GM21825 (cell line): ENCODE measurements at regions not wholly inside any gene's neighbourhood (a gene's known extent, or its start where the extent isn't known, plus 50 kb on each side); places are given as distances from the start of the nearest gene placed in this dataset.
A peak's percentile ranks its signal among the peaks of the same experiment; 100 is the strongest.

Experiments
- ATAC-seq: cut with Tn5 transposase; IDR thresholded peaks from one replicate; pipeline ENCODE4 v1.9.1; 2021; ENCODE audit warnings: mild to moderate bottlenecking, moderate library complexity; ENCODE audit not compliant: unreplicated experiment

DNA sequence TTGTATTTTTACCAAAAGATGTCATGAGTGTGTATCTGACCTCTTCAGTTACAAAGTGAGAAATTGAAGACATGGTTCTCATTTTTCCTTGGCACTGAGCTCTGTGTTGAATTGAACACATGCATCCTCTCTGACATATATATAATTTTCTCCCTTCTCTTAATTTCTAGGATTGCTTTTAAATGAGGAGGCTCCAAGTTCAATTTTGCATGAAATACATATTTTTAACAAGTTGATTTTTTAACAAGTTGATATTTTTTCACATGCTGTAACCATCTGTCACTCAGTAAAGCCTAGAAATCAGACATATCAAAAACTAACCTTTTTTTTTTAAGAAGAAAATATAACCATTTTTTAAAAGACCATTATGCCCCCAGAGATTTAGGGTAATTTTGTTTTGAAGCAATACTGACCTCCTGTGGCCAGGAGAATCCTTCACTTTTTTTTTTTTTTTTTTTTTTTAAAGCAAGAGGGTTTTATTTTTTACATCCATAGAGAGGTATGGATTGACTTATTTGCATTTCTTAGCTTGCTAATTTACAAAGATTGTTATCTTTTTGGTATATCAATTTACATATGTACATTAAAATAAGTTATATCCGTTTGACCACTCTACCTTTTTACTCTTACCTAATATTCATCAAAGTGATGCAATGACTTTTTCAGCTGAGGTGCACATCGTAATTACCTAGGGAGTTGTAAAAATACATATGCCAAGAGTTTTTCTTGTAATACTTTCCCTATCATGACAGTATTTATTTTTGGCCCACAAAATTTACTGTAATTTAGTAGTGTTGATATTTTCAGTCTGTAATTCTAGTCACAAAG lies 161.8 kb downstream of the SOCS6 start:
- ATAC-seq: no peak

GRCh38 chr18:70448588-70448987 lies 159.7 kb downstream of the SOCS6 start:
- ATAC-seq: no peak

DNA sequence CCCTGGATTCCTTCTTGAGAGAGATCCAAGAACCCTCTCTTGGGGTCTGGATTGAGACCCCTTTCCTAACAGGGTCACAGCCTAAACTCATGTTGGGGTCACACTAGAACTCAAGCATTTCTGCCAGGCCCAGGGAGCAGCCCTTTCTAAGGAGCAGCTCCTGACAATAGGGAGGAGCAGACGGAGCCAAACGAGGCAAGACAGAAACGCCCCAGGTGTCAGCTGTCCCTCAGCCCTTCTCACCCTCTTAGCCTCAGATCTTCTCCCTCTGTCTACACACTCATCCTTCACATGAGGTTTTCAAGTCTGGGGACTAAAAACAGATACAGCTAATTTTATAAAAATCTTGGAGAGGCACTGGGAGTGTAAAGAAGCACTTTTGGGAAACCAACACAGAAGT lies 157.2 kb downstream of the SOCS6 start:
- ATAC-seq: no peak

GRCh38 chr18:70442933-70443332 lies 154.1 kb downstream of the SOCS6 start:
- no peak for ATAC-seq

DNA sequence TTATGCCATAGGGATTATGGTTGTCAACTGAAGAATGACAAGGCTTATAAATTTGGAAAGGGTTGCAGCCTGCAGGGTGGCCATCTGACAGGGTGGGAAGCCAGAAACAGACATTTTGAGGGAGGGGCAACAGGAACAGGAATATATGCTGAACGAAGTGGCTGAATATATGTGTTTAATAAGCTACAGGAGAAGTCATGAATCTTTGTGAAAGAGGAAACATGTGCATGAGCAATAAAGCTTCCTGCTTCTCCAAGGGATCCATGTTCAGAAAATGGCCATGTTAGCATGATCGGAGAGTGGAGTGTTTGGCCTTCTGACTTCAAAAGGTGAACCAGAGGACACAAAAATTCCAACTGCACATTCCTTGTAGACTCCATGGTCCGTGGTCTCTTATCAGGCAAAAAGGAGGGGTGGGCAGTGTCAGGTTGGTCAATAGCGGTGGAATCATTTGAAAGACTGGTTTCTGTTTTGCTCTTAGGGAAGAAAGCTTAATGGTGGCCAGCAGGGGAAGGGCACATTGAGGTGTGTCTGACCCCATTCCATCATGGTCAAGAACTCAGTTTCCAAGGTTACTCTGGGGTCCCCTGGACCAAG lies 144.1 kb downstream of the SOCS6 start:
- no peak for ATAC-seq

GRCh38 chr18:70431203-70431624 lies 142.4 kb downstream of the SOCS6 start:
- no peak for ATAC-seq

DNA sequence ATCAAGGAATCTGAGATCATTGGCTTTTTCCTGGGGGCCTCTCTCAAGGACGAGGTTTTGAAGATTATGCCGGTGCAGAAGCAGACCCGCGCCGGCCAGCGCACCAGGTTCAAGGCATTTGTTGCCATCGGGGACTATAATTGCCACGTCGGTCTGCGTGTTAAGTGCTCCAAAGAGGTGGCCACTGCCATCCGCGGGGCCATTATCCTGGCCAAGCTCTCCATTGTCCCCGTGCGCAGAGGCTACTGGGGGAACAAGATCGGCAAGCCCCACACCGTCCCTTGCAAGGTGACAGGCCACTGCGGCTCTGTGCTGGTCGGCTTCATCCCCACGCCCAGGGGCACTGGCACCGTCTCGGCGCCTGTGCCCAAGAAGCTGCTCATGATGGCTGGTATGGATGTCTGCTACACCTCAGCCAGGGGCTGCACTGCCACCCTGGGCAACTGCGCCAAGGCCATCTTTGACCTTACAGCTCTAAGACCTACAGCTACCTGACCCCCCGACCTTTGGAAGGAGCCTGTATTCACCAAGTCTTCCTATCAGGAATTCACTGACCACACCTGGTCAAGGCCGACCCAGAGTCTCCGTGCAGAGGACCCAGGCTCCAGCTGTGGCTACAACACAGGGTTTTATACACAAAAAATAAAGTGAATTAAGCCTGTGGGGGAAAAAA lies 141.8 kb downstream of the SOCS6 start:
- ATAC-seq: no peak

- no peak for ATAC-seq
Measured at GRCh38 chr18:70429847-70430500, 141.1 kb downstream of the SOCS6 start.

DNA sequence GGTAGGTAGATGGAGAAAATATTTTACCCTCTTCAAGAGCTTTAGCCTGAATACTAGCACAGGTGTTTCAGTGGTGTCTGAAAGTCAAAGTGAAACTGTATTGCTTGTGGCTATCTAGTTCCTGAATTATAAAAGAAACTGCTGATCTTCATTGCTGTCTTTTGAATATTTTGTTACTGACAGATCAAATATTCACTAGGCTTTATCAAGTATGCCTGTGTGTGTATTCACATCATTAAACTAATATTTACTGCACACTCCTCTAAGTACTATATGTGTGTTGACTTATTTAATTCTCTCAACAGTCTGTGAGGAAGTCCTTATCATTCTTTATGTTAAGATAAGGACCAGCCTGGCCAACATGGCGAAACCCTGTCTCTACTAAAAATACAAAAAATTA lies 139.6 kb downstream of the SOCS6 start:
- peak; percentile 99 for ATAC-seq

DNA sequence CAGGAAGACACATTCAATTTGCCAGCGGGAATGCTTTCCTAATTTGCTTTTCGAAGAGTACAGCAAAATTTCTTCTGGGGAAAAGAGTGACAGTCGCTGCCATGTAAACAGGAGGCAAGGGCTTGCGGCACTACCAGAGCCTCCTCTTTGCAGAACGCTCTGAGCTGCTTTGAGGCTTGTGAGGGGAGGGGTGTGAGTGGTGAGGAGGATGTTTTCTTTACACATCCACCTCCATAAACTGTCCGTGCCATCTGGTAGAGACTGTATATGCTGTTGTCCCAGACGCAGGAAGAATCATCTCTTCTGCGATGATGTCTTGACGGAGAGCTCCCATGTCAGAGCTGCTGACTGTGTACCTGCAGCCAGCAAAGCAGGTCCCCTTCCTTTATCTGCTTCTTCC lies 138.0 kb downstream of the SOCS6 start:
- no peak for ATAC-seq

DNA sequence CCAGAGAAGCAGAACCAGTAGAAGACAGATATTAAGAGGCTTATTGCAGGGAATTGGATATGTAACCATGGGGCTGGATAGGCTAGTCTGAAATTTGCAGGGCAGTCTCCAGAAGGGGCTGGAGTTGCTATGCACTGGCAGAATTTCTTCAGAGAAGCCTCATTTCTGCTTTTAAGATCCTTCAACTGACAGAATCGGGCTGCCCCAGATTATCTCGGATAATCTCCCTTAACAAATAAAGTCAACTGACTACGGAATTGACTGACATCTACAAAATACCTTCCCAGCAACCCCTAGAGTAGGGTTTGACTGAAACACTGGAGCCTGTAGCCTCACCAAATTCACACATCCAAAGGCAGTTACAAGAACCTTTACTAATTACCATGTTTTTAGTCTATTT lies 136.4 kb downstream of the SOCS6 start:
- no peak for ATAC-seq

GRCh38 chr18:70423988-70424387 lies 135.1 kb downstream of the SOCS6 start:
- no peak for ATAC-seq

DNA sequence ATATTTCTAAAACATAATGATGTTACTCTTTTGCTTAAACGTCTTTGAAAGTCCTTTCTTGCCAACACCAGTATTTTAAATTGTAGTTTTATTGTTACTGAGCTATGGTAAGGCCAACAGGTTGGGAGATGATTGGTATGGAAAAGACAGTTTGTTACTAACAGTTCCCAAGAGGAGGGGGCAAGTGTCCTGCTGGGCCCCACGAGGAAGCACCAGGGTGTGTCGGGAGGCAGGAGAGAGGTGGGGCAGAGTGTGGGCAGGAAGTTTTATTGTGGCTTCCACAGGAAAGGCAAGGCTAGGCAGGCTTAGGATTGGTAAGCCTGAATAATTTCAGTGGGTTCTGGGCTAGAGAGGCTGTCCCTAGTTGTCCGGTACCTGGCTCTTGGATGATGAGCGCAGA lies 134.3 kb downstream of the SOCS6 start:
- no peak for ATAC-seq

- no peak for ATAC-seq
Measured at GRCh38 chr18:70422391-70422965, 133.6 kb downstream of the SOCS6 start.

- no peak for ATAC-seq
Measured at GRCh38 chr18:70421471-70422390, 132.9 kb downstream of the SOCS6 start.

DNA sequence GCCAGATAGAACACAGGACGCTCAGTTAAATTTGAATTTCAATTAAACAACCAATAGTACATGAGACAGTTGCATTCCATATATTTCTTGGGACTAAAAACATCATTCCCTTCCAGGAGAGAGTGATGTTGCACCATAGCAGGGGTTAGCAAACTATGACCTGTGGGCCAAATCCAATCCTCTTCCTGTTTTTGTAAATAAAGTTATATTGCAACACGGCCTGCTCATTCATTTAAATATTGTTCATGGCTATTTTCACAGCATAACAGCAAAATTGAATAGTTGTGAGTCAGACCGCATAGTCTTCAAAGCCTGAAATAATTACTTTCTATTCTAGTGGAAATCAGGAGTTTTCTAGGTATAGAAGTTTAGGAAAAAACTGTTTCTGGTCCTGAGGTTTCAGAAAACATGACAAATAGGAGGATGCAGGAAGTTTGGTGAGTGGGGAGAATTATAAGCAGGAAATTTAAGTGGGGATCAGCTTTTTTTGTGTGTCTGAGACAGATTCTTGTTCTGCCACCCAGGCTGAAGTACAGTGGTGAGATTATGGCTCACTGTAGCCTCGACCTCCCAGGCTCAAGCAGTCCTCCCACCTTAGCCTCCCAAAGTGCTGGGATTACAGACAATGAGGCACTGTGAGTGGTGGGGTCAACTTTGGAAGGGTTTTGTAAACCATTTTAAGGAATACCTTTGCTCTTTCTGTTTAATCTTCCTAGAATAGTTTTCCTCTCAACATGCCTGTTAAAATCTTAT lies 131.5 kb downstream of the SOCS6 start:
- ATAC-seq: no peak

DNA sequence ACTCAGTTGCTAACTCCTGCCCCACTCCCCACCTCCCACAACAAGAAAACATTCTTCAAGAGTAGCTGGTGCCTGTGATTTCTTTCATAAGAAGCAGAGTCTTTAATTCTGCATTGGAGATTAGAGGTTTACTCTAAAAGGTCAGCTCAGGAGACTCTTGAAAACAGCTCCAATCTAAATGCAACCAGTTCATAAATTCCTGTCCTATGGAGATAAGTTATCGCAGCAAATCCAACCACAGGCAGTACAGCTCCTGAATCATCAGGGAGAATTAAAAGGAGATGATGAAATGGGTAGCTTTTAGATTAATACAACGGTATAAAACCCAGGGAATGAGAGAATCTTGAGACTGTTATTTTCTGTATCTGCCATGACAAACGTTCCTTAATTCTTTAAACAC lies 130.7 kb downstream of the SOCS6 start:
- no peak for ATAC-seq

GRCh38 chr18:70418546-70419311 lies 129.9 kb downstream of the SOCS6 start:
- ATAC-seq: peak; percentile 94

DNA sequence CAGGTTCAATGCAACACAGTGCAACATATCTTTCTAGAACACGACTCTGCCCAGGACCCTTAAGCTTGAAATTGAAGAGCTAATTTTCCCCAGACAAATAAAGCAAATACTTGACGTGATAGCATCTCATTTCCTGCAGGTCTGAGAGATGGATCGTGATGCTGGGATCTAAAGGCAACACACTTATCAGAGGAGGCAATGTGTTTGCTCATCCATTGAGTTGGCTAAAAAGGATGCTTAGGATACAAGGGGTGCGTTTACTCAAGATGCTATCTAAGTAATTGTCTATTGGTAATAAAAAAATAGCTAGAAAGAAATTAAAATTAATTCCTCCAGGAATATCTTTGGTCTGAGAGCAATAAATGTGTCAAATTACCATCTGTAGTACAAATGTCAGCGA lies 129.0 kb downstream of the SOCS6 start:
- ATAC-seq: no peak
